OCI-LY7 (cell line): ENCODE measurements at regions not wholly inside any gene's neighbourhood (a gene's known extent, or its start where the extent isn't known, plus 50 kb on each side); places are given as distances from the start of the nearest gene placed in this dataset.

Source experiments
- BruUV-seq: library from RNA; stranded (reverse); fragments of 400-500 nt; replicated peaks from 2 replicates; lab custom pipeline; 2021; lab: Mats Ljungman, UMichigan
- CTCF ChIA-PET: fragments of 300-600 bp; sonication (Branson Sonifier 250); formaldehyde crosslinking; loops from one replicate; lab custom pipeline; 2022; ENCODE audit warnings: antibody characterized with exemption; ENCODE audit not compliant: unreplicated experiment; lab: Charles Lee
- POLR2A ChIA-PET: fragments of 300-600 bp; sonication (Branson Sonifier 250); formaldehyde crosslinking; loops from one replicate; lab custom pipeline; 2022; ENCODE audit warnings: antibody characterized with exemption; lab: Charles Lee
- DNase-seq: peaks from one replicate; pipeline ENCODE4 v3.0.0-alpha.2; 2015; ENCODE audit warnings: low spot score
- H2AFZ ChIP-seq: fragments of 200-600 bp; sonication (generic), shearing (Covaris generic); 2 replicates; pipeline ENCODE4 v1.6.1; 2014; ENCODE audit warnings: mild to moderate bottlenecking, antibody characterized with exemption, low read length, moderate library complexity
- H3K27ac ChIP-seq: fragments of 200-600 bp; sonication (generic); 2 replicates; pipeline ENCODE4 v1.5.1; 2014; ENCODE audit warnings: mixed run types, low read depth, mild to moderate bottlenecking, moderate library complexity, low read length, inconsistent platforms; ENCODE audit not compliant: poor library complexity, severe bottlenecking
- H3K36me3 ChIP-seq: fragments of 200-600 bp; sonication (generic); 2 replicates; pipeline ENCODE4 v1.6.1; 2014; ENCODE audit warnings: mild to moderate bottlenecking, antibody characterized with exemption, low read length, moderate library complexity, mixed read lengths; ENCODE audit not compliant: insufficient read depth
- H3K4me1 ChIP-seq: fragments of 200-600 bp; sonication (generic); 2 replicates; pipeline ENCODE4 v1.5.1; 2014; ENCODE audit warnings: mild to moderate bottlenecking, low read length; ENCODE audit not compliant: insufficient read depth, poor library complexity, severe bottlenecking
- H3K4me2 ChIP-seq: fragments of 200-600 bp; sonication (generic); 2 replicates; pipeline ENCODE4 v1.6.1; 2014; ENCODE audit warnings: mild to moderate bottlenecking, low read length
- H3K4me3 ChIP-seq: fragments of 200-600 bp; sonication (generic); 2 replicates; pipeline ENCODE4 v1.5.1; 2014; ENCODE audit warnings: mild to moderate bottlenecking, low read depth, low read length; ENCODE audit not compliant: poor library complexity, severe bottlenecking
- H3K79me2 ChIP-seq: fragments of 200-600 bp; sonication (generic); 2 replicates; pipeline ENCODE4 v1.6.1; 2016; ENCODE audit warnings: low read depth, mild to moderate bottlenecking, low read length, moderate library complexity, mixed read lengths; ENCODE audit not compliant: insufficient read depth
- H3K9me2 ChIP-seq: fragments of 200-600 bp; sonication (generic); 2 replicates; pipeline ENCODE4 v1.6.1; 2016; ENCODE audit warnings: mild to moderate bottlenecking, low read length, mixed read lengths; ENCODE audit not compliant: insufficient read depth
- H3K9me3 ChIP-seq: fragments of 200-600 bp; sonication (generic); 2 replicates; pipeline ENCODE4 v1.6.1; 2014; ENCODE audit warnings: mild to moderate bottlenecking, mixed run types, low read length, mixed read lengths
- H4K20me1 ChIP-seq: fragments of 200-600 bp; sonication (generic); 2 replicates; pipeline ENCODE4 v1.6.1; 2014; ENCODE audit warnings: mild to moderate bottlenecking, antibody characterized with exemption, low read length, moderate library complexity, mixed read lengths; ENCODE audit not compliant: insufficient read depth
- EZH2phosphoT487 ChIP-seq: fragments of 200-600 bp; sonication (generic); IDR thresholded peaks from 2 replicates; pipeline ENCODE4 v1.6.1; 2018; ENCODE audit warnings: low read depth, borderline replicate concordance, mild to moderate bottlenecking, mixed run types, antibody characterized with exemption, low read length, moderate library complexity, mixed read lengths
- intact Hi-C: fragments of 100-400 bp; cut with micrococcal nuclease; formaldehyde crosslinking; loops from one replicate; pipeline ENCODE4 v1.10.0; 2022; ENCODE audit not compliant: unreplicated experiment
- TF ChIP-seq, protein P1 (sequence below): fragments of 200-600 bp; sonication (generic); conservative IDR thresholded peaks from 2 replicates; pipeline ENCODE4 v1.5.1; 2014; ENCODE audit warnings: mild to moderate bottlenecking, antibody characterized with exemption, low read length, moderate library complexity, mixed read lengths

GRCh38 chr3:145190138-145190537 lies 970.8 kb downstream of the PLOD2 start:
- H3K79me2 ChIP-seq, result no peaks in the 10 kb centered on the region
- BruUV-seq, result no TSS peak
- no peaks in the 10 kb centered on the region for H3K4me1 ChIP-seq
- H2AFZ ChIP-seq, result no peak overlapping the region
- TF ChIP-seq EZH2phosphoT487, result no peak
- TF ChIP-seq, protein P1, sequence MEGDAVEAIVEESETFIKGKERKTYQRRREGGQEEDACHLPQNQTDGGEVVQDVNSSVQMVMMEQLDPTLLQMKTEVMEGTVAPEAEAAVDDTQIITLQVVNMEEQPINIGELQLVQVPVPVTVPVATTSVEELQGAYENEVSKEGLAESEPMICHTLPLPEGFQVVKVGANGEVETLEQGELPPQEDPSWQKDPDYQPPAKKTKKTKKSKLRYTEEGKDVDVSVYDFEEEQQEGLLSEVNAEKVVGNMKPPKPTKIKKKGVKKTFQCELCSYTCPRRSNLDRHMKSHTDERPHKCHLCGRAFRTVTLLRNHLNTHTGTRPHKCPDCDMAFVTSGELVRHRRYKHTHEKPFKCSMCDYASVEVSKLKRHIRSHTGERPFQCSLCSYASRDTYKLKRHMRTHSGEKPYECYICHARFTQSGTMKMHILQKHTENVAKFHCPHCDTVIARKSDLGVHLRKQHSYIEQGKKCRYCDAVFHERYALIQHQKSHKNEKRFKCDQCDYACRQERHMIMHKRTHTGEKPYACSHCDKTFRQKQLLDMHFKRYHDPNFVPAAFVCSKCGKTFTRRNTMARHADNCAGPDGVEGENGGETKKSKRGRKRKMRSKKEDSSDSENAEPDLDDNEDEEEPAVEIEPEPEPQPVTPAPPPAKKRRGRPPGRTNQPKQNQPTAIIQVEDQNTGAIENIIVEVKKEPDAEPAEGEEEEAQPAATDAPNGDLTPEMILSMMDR, result no peak
- no peaks in the 10 kb centered on the region for H3K9me3 ChIP-seq
- no peaks in the 10 kb centered on the region for H4K20me1 ChIP-seq
- H3K27ac ChIP-seq, result no peak overlapping the region
- H3K4me3 ChIP-seq, result no peak overlapping the region
- H3K4me2 ChIP-seq, result no peak overlapping the region
- POLR2A ChIA-PET, result no interaction called here
- no peaks in the 10 kb centered on the region for H3K36me3 ChIP-seq
- CTCF ChIA-PET, result no interaction called here
- no peak for DNase-seq
- no peaks in the 10 kb centered on the region for H3K9me2 ChIP-seq
- intact Hi-C loops, result no loop called here

GRCh38 chr3:145190761-145191160 lies 970.2 kb downstream of the PLOD2 start:
- intact Hi-C loops, result no loop called here
- TF ChIP-seq EZH2phosphoT487, result no peak
- TF ChIP-seq, protein P1, result no peak
- no peak overlapping the region for H3K4me3 ChIP-seq
- no peaks in the 10 kb centered on the region for H4K20me1 ChIP-seq
- H3K36me3 ChIP-seq, result no peaks in the 10 kb centered on the region
- no peaks in the 10 kb centered on the region for H3K9me2 ChIP-seq
- no peak overlapping the region for H3K4me2 ChIP-seq
- H3K9me3 ChIP-seq, result no peaks in the 10 kb centered on the region
- no peaks in the 10 kb centered on the region for H3K79me2 ChIP-seq
- ChIA-PET POLR2A (no interaction called here), CTCF (no interaction called here)
- H3K4me1 ChIP-seq, result no peaks in the 10 kb centered on the region
- no peak overlapping the region for H2AFZ ChIP-seq
- no peak for DNase-seq
- no TSS peak for BruUV-seq
- H3K27ac ChIP-seq, result no peak overlapping the region

DNA sequence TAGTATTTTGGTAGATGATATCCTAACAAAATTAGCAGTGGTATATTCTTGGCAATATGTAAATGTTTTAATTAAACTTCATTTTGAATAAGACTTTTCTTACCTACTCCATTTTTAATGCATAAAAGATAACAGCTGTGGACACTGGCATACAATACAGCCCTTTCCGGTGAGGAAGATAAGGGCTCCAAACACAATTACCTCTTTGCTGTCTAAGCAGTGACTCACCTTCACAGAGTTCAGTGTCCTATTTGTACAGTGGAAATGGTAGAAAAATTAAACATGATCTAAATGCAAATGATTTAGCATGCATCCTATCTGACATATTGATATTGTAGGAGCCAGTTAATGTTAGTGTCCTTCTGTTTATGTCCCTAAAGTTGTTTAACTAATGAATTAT lies 969.4 kb downstream of the PLOD2 start:
- DNase-seq, result no peak
- Histone ChIP-seq H3K4me3 (no peak overlapping the region), H4K20me1 (no peaks in the 10 kb centered on the region), H3K9me3 (no peaks in the 10 kb centered on the region), H3K27ac (no peak overlapping the region), H3K4me1 (no peaks in the 10 kb centered on the region), H3K79me2 (no peaks in the 10 kb centered on the region), H3K4me2 (no peak overlapping the region), H3K9me2 (no peaks in the 10 kb centered on the region), H3K36me3 (no peaks in the 10 kb centered on the region), H2AFZ (no peak overlapping the region)
- ChIA-PET CTCF (no interaction called here), POLR2A (interaction anchor here (0.6 kb wide), 2 partner anchors 124 to 1714 kb away, joined by 3 read pairs; no protein-coding TSS in a partner anchor)
- intact Hi-C loops, result no loop called here
- no TSS peak for BruUV-seq
- TF ChIP-seq EZH2phosphoT487, result no peak
- TF ChIP-seq, protein P1, result no peak
